ENCODE measurements at regions not wholly inside any gene's neighbourhood (a gene's known extent, or its start where the extent isn't known, plus 50 kb on each side); places are given as distances from the start of the nearest gene placed in this dataset.
"Not testable (repeated sequence)": the region's sequence is repeated elsewhere in the genome, so short reads cannot be mapped to it uniquely, and the experiment has no call there.

- not testable (repeated sequence) for TF ChIP-seq ZBTB33 (IDR thresholded peaks at IDR 0.05; ENCODE audit: extremely low read depth, insufficient replicate concordance, low read length); CTCF (IDR thresholded peaks at IDR 0.05 in 2 of 3, conservative IDR thresholded peaks at IDR 0.05 in 1 of 3; ENCODE audit: borderline replicate concordance in 1 of 3, insufficient read depth in 1 of 3, low read depth in 2 of 3, low read length in 2 of 3); EZH2phosphoT487 (IDR thresholded peaks at IDR 0.05; ENCODE audit: borderline replicate concordance); YY1 (IDR thresholded peaks at IDR 0.05; ENCODE audit: extremely low read depth, insufficient replicate concordance, low read depth, low read length); POLR2A (IDR thresholded peaks at IDR 0.05; ENCODE audit: borderline replicate concordance, extremely low read depth, insufficient read depth, insufficient read length)
- TF ChIP-seq, protein P1, sequence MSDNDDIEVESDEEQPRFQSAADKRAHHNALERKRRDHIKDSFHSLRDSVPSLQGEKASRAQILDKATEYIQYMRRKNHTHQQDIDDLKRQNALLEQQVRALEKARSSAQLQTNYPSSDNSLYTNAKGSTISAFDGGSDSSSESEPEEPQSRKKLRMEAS (IDR thresholded peaks at IDR 0.05): not testable (repeated sequence)
Measured at GRCh38 chr2:111450526-111450925, 329.8 kb downstream of the BCL2L11 start.

Measured in HCT116 (cell line).